Astrocyte of the cerebellum (primary cell): ENCODE measurements at regions not wholly inside any gene's neighbourhood (a gene's known extent, or its start where the extent isn't known, plus 50 kb on each side); places are given as distances from the start of the nearest gene placed in this dataset.

Experiments
- DNase-seq: peaks from one replicate; pipeline ENCODE4 v3.0.0-alpha.2; 2011; ENCODE audit warnings: low read depth
- H3K4me3 ChIP-seq: 2 replicates; pipeline ENCODE4 v1.5.1; 2011; ENCODE audit warnings: mild to moderate bottlenecking, low read depth, low read length, moderate library complexity
- in situ Hi-C: cut with HindIII; loops from 2 replicates; pipeline ENCODE4 v1.10.0; 2017; ENCODE audit warnings: low sequenced_read_pairs
- TF ChIP-seq, protein P1 (sequence below): IDR thresholded peaks from 2 replicates; pipeline ENCODE4 v1.5.1; 2012; ENCODE audit warnings: low read length, low read depth, moderate library complexity, mild to moderate bottlenecking; ENCODE audit errors: missing control alignments

DNA sequence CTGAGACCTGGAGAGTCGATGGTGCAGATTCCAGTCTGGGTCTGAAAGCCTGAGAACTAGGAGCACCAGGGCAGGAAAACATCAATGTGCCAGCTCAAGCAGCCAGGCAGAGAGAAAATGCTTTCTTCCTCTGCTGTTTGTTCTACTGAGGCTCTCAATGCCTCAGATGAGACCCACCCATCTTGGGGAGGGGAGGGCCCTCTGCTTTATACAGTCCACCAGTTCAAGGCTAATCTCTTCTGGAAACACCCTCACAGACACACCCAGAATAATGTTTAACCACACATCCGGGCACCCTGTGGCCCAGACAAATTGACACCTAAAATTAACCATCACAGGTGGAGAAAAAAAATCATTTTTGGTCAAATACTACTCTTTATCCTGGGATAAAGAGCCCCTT lies 89.3 kb upstream of the SLC22A23 start:
- no peak for DNase-seq
- H3K4me3 ChIP-seq: no peak overlapping the region
- in situ Hi-C loops: no loop called here
- TF ChIP-seq, protein P1, sequence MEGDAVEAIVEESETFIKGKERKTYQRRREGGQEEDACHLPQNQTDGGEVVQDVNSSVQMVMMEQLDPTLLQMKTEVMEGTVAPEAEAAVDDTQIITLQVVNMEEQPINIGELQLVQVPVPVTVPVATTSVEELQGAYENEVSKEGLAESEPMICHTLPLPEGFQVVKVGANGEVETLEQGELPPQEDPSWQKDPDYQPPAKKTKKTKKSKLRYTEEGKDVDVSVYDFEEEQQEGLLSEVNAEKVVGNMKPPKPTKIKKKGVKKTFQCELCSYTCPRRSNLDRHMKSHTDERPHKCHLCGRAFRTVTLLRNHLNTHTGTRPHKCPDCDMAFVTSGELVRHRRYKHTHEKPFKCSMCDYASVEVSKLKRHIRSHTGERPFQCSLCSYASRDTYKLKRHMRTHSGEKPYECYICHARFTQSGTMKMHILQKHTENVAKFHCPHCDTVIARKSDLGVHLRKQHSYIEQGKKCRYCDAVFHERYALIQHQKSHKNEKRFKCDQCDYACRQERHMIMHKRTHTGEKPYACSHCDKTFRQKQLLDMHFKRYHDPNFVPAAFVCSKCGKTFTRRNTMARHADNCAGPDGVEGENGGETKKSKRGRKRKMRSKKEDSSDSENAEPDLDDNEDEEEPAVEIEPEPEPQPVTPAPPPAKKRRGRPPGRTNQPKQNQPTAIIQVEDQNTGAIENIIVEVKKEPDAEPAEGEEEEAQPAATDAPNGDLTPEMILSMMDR: no peak

DNA sequence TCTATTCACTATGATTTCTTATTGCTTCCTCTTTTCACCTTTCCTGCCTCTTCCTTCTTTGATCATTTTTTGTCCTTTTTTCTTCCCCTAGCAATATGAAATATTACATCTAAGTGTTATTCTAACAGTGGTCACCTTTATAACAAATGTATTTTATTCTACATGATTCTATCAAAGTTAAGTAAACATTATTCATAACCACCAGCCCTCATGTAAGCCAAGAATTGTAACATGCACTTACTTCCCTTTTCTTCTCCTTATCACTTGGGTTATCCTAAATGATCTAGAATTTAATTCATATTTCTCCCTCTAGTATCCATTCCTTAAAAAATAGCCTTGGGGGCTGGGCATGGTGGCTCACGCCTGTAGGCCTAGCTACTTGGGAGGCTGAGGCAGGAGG lies 88.3 kb upstream of the SLC22A23 start:
- in situ Hi-C loops: no loop called here
- H3K4me3 ChIP-seq: no peak overlapping the region
- DNase-seq: no peak
- TF ChIP-seq, protein P1: no peak

DNA sequence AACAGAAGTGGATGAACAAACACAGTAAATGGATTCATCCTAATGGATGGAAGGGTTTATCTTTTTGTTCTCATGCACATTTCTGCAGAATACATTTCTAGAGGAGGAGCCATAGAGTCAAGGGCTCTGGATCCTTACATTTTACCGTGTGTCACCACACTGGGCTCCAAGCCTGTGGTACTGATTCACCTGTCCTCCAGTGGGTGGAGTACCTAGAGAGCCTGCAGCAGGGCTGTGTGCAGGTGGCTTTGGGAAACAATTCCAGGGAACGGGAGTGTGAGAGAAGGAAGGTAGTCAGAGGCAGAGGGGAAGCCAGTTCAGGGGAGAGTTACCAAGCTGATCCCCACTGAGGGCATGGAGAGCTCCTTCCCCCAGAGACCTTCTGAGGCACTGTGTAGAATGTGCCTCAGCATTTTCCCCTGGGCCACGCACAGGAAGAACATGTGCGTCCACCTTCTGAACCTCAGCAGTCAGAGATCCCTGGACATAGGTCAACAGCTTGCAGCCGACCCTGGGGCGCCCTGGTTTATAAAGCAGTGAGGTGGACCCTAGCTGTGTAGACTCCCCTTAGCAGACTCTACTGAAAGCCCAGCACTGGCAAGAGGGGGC lies 85.3 kb upstream of the SLC22A23 start:
- no peak overlapping the region for H3K4me3 ChIP-seq
- in situ Hi-C loops: no loop called here
- DNase-seq: no peak
- TF ChIP-seq, protein P1: no peak

DNA sequence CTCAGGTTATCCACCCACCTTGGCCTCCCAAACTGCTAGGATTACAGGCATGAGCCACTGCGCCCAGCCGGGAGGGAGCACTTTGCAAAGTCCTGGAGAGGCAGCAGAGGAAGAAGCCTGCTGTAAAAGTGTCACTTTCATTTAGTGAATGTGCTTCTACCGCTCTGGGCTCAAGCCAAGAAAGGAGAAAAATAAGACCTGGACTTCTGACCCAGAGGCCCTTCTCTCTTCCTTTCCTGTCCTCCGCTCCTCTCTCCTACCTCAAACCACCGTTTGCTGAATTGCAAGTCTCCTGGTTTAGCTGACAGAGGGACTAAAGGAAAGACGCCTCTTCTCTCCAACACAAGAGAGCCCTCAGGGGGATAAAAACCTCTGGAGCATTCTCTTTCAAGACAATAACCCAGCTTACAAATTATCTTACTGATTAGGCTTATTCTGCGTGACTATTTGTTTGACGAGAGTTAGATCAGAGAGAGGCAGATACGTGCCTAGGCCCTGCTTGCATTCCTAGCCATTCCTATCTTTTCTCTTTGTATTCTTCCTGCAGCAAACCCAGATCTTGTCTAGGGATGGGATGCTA lies 84.2 kb upstream of the SLC22A23 start:
- in situ Hi-C loops: no loop called here
- H3K4me3 ChIP-seq: no peak overlapping the region
- DNase-seq: no peak
- TF ChIP-seq, protein P1: no peak

DNA sequence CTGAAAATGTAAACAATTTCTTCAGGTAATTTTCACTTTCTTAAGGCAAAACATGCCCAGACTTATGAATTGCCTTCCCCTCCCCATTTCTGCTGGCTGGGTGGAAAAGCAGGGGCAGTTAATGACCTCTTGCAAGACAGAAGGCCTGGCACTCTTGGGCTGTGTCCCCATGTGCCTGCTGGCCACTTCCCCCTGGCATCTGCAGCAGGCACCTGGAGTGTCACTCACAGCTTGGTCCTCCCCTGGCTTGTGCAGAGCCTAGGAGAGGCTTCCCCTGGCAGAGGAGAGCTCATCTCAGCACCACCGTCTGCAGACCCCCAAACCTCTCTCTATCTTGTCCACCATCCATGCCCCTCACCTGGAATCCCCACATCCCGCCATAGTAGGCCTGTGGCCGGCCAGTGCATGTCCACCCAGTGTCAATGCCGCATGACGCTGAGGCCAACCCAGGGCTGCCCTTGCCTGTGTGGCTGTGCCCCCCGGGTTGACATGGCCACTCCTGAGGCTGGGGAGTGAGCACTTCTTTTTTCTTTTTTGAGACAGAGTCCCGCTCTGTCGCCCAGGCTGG lies 83.5 kb upstream of the SLC22A23 start:
- in situ Hi-C loops: no loop called here
- TF ChIP-seq, protein P1: no peak
- H3K4me3 ChIP-seq: no peak overlapping the region
- no peak for DNase-seq

DNA sequence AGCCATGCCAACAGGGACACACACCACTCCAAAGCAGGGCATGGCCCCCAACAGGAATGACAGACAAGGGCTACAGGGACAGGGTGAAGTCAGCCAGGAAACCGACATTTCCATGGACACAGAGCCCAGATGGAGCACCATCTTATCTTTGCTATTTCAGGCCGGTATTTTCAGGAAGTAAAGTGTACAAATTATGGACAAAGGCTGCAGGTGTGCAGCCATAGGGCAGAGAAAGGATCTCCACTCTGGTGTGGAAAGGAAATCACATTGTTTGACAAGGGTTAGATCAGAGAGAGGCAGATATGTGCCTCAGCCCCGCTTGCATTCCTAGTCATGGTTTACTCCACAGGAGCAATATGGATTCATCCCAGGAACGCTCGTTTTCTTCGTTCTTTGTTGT lies 81.7 kb upstream of the SLC22A23 start:
- in situ Hi-C loops: no loop called here
- TF ChIP-seq, protein P1: no peak
- no peak overlapping the region for H3K4me3 ChIP-seq
- no peak for DNase-seq
